Epithelial cell of proximal tubule (primary cell): ENCODE measurements at regions not wholly inside any gene's neighbourhood (a gene's known extent, or its start where the extent isn't known, plus 50 kb on each side); places are given as distances from the start of the nearest gene placed in this dataset.

Experiments used
- DNase-seq: peaks from one replicate; pipeline ENCODE4 v3.0.0-alpha.2; 2011; ENCODE audit warnings: low read depth
- H3K4me3 ChIP-seq: 2 replicates; pipeline ENCODE4 v1.5.1; 2011; ENCODE audit warnings: low read depth, mild to moderate bottlenecking, low read length
- CTCF ChIP-seq: conservative IDR thresholded peaks from 2 replicates; pipeline ENCODE4 v1.5.1; 2012; ENCODE audit warnings: low read depth, mild to moderate bottlenecking, low read length

- H3K4me3 ChIP-seq, result no peak overlapping the region
- TF ChIP-seq CTCF, result no peak
- no peak for DNase-seq
Observed at GRCh38 chr21:22965455-22966135, 1967.4 kb downstream of the NCAM2 start.

GRCh38 chr21:22981819-22982218, 1983.6 kb downstream of the NCAM2 start:
- DNase-seq, result no peak
- H3K4me3 ChIP-seq, result no peak overlapping the region
- no peak for TF ChIP-seq CTCF

GRCh38 chr21:22993144-22993543, 1994.9 kb downstream of the NCAM2 start:
- no peak for TF ChIP-seq CTCF
- H3K4me3 ChIP-seq, result no peak overlapping the region
- DNase-seq, result no peak

- H3K4me3 ChIP-seq, result no peak overlapping the region
- TF ChIP-seq CTCF, result no peak
- no peak for DNase-seq
Observed at GRCh38 chr21:22993822-22994574, 1995.8 kb downstream of the NCAM2 start.

GRCh38 chr21:23003951-23004350, 2005.7 kb downstream of the NCAM2 start:
- H3K4me3 ChIP-seq, result no peak overlapping the region
- DNase-seq, result no peak
- no peak for TF ChIP-seq CTCF

- H3K4me3 ChIP-seq, result no peak overlapping the region
- TF ChIP-seq CTCF, result no peak
- no peak for DNase-seq
Observed at GRCh38 chr21:23008601-23009202, 2010.5 kb downstream of the NCAM2 start.
